ENCODE measurements at regions not wholly inside any gene's neighbourhood (a gene's known extent, or its start where the extent isn't known, plus 50 kb on each side); places are given as distances from the start of the nearest gene placed in this dataset.
"Not testable (repeated sequence)": the region's sequence is repeated elsewhere in the genome, so short reads cannot be mapped to it uniquely, and the experiment has no call there.

DNA sequence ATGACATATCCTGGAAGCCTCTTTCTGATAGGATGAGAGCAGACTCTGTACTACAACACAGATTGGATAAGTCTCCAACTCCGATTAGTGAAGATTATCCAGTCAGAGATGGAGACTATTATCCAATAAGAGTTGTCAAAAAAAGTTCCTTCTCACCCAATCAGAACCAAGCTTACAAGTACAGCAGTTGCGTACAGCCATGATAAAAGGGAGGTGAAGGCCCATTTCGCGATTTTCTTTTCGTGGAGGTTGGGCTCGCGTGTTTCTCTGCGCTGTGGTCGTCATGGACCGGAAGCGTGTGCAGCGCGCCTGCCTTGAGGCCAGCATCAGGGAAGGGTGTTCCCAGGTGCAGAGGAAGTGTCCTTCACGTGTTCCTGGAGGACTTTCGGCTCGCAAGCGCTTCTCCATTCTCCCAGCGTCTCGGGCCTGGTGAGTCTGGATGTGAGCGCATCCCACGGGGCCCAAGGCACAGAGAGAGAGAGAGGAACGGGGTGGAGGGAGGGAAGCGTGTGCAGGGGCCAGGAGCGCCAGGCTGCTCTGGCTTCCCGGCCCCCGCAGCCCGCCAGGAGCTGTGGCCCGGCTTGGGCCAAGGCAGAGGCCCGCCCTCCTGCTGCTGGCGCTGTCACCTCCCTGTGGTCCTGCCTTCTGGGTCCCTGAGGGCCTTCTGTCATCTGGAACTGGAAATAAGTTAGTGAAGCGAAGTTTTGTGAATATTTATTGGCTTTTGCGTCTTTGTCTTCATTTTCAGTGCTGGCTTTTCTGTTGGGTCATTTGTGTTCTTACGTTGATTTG lies 53.9 kb downstream of the CDRT15L2 start:
- not testable (repeated sequence) for FAIRE-seq

GRCh38 chr17:20640147-20640546 lies 60.6 kb downstream of the CDRT15L2 start:
- not testable (repeated sequence) for DNase-seq (ENCODE audit: insufficient read length, low spot score); FAIRE-seq

More for the DNA sequence above, 53.9 kb downstream of the CDRT15L2 start:
- DNase-seq (ENCODE audit: insufficient read length, low spot score) = not testable (repeated sequence)

DNA sequence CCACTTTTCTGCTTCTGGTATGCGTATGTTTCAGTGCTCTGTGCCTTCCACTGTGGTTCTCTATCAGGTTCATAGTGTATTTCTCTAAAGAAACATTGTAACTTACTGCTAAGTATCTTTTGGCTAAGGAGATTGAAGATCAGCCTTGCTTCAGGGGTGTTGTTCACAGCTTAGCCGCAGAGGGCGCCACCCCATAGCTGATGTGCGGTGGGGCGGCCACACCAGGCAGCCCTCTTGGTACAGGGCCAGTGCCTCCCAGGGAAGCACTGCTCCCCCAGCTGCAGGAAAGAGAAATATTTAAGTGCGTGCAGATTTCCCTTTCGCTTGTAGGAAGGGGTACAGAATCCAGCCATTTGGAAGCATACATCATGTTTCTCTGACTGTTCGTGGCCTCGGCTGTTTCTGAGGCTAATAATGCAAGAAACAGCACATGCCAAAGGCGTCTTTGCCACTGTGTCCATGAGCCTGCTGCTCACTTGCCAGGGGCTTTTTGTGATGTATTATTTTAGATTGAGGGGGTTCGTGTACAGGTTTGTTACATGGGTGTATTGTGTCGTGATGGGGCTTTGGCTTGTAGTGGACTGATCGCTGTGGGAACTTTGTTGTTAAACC lies 67.2 kb downstream of the CDRT15L2 start:
- FAIRE-seq = peak; percentile 61
- not testable (repeated sequence) for DNase-seq (ENCODE audit: insufficient read length, low spot score)

DNA sequence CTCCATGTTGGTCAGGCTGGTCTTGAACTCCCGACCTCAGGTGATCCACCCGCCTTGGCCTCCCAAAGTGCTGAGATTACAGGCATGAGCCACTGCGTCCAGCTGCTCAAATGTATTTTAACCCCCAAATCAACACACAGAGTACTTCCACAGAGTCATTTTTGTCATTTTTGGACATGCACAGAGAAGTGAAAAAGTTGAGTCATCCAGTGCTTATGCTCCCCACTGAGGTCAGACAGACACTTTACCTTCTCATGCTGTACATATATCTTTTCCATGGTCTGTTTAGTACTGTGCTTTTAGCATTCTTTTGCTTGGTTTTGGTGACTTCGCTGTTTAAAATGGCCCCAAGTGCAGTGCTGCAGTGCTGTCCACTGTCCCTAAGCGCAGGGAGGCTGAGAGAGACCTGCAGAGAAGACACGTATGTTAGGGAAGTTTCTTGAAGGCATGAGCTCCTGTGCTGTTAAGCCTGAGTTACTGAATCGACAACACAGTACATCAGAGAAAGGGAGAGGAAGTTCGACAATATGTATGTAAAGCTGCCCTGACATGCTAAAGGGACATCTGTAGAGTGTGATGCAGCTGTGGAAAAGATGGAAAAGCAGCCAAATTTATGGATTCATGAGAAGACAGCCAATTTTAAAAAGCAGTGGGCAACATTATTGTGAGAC lies 69.7 kb downstream of the CDRT15L2 start:
- not testable (repeated sequence) for DNase-seq (ENCODE audit: insufficient read length, low spot score); FAIRE-seq

DNA sequence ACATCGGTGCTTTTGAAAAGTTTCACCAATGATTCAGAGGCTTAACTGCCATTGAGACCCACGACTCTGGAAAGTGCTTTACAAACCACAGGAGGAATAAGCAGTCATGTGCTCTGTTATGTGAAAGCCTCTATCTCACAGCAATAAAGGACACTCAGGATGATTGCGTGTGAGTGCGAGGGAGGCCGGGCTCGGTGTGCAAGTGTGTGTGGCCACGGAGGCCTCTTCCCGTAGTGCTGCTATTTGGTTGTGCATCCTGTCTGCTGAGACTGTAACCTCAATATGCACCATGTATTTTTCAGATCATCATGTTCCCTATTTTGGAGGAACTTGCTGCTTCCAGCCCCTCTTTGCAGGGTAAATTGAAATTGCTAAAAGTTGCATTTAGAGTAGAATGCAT lies 71.5 kb downstream of the CDRT15L2 start:
- not testable (repeated sequence) for FAIRE-seq; DNase-seq (ENCODE audit: insufficient read length, low spot score)

DNA sequence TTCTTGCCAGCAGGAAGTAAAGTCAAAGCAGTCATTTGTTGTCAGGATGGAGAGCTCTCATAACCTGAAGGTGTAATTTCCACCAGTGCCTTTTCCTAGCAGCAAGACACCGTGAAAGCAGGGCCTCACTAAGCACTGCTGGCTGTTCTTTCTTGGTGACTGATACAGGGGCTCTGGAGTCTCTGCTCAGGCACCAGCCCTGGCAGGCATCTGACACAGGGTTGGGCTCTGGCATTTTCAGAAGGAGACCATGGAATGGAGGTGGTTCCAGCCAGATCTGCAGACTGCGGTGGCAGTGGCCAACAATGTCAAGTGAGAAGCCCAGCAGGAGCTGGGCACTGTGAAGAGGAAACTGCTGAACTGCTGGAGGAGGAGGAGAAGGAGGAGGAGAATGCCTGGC lies 72.2 kb downstream of the CDRT15L2 start:
- not testable (repeated sequence) for DNase-seq (ENCODE audit: insufficient read length, low spot score); FAIRE-seq

DNA sequence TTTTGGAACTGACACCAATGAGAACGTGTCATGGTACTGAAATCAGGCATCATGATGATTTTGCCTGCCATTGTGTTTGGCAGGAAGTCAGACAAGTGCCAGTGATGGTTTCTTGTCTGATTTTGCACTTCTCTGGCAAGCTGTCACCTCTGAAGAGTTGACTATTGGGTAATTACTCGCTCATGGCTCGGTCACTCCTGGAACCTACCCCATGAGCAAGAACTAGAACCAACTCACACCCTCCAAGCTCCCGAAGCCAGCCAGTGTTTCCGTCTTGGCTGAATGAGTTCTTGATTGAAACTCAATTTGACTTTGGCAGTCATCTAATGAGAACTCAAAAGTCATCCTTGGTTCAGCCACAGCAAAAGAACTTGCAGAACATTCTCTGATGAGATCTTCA lies 73.9 kb downstream of the CDRT15L2 start:
- not testable (repeated sequence) for FAIRE-seq; DNase-seq (ENCODE audit: insufficient read length, low spot score)

DNA sequence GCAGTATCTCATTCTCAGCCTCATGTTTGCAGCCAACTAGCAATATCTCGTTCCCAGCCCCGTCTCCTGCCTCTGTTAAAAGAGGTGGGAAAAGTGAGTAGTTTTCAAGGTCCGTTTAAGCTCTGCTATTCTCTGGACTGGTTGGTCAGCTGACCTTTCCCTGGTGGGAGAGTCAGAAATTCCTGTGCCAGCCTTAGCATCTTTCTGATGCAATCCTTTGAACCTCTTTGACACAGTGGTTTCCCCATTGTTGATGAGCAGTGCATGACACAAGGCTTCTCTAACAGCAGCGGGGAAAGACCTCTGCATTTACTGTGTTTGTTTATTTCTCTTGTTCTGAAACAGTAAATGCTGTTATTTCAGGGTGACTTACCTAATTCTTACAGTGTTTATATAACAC lies 74.6 kb downstream of the CDRT15L2 start:
- not testable (repeated sequence) for FAIRE-seq; DNase-seq (ENCODE audit: insufficient read length, low spot score)

GRCh38 chr17:20654575-20654974 lies 75.1 kb downstream of the CDRT15L2 start:
- FAIRE-seq; DNase-seq (ENCODE audit: insufficient read length, low spot score): not testable (repeated sequence)

DNA sequence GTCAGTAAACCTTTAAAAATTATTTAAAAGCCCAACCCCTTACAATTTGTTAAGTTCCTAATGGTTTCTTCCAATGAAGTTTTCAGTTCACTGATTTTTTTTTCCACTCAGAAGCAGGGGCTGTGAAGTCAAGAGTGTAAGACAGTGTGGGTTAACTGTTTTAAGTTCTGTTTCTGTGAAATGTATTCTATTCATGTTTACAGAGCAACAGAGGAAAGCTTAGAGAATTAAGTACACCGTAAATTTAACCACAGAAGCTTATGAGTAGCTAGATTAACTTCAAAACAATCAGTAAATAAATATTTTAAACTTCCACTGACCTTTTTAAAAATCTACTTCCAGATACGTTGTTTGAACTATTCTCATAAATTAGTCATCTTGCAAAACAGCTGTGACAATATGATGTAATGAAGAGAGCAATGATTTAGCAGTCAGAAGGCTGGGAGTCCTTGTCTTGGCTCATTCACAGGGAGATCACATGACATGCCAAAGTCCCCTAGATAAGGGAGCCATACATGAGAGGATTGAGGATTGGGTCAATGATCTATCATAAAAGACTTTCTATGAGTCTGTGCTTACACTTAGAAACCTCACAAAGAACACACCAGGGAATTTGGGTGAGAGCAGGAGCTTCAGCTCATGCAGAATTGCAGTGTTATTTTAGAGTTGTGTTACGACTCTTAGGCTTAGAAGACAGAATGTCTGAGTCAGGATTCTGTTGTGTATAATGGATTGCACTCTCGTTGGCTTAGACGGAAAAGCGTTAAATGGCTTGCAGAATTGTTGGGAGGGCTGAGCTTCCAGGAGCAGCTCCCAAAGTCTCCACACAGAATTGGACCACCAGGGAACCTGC lies 85.8 kb downstream of the CDRT15L2 start:
- DNase-seq (ENCODE audit: insufficient read length, low spot score) = not testable (repeated sequence)
- FAIRE-seq = peak; percentile 11

DNA sequence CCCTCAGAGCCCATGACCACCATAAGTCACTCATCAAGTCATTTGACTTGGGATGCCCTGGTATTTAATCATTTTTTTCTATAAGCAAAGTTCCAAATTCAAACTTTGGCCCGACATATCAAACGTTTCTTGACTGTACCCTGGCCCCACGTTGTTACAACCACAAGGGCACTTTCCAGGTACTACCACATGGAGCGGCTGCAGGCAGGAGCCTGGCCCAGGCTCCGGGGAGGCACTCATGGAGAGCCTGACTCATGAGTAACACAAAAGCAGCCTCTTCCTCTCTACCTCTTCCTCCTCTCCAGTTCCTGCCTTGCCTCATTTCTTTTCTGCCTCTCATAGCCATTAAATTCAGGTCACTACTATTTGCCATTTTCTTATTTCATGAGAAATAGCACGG lies 87.2 kb downstream of the CDRT15L2 start:
- FAIRE-seq; DNase-seq (ENCODE audit: insufficient read length, low spot score): not testable (repeated sequence)

GRCh38 chr17:20667712-20668111 lies 88.2 kb downstream of the CDRT15L2 start:
- FAIRE-seq; DNase-seq (ENCODE audit: insufficient read length, low spot score): not testable (repeated sequence)

GRCh38 chr17:20668316-20668715 lies 88.8 kb downstream of the CDRT15L2 start:
- not testable (repeated sequence) for FAIRE-seq; DNase-seq (ENCODE audit: insufficient read length, low spot score)

GRCh38 chr17:20668868-20669267 lies 89.3 kb downstream of the CDRT15L2 start:
- not testable (repeated sequence) for FAIRE-seq; DNase-seq (ENCODE audit: insufficient read length, low spot score)

GRCh38 chr17:20670506-20670905 lies 91.0 kb downstream of the CDRT15L2 start:
- not testable (repeated sequence) for DNase-seq (ENCODE audit: insufficient read length, low spot score); FAIRE-seq

GRCh38 chr17:20674374-20674773 lies 94.8 kb downstream of the CDRT15L2 start:
- FAIRE-seq; DNase-seq (ENCODE audit: insufficient read length, low spot score): not testable (repeated sequence)

- not testable (repeated sequence) for FAIRE-seq; DNase-seq (ENCODE audit: insufficient read length, low spot score)
These were observed 96.2 kb downstream of the CDRT15L2 start for GRCh38 chr17:20675707-20676106.

DNA sequence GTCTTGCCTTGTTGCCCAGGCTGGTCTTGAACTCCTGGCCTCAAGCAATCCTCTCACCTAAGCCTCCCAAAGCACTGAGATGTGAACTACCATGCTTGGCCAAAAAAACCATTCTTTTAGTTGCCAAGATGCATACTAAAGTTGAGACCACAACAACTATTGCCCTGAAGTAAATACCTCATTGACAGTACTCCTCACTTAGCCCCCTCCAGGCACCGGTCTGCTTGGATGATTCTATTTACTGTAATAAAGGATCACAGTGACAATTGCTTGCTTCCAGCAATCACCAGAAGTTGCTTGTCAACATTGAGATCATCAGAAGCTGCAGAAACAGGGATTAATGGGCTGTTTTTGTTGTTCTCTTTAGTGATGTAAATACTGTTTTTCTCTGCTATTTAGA lies 97.1 kb downstream of the CDRT15L2 start:
- not testable (repeated sequence) for DNase-seq (ENCODE audit: insufficient read length, low spot score); FAIRE-seq

DNA sequence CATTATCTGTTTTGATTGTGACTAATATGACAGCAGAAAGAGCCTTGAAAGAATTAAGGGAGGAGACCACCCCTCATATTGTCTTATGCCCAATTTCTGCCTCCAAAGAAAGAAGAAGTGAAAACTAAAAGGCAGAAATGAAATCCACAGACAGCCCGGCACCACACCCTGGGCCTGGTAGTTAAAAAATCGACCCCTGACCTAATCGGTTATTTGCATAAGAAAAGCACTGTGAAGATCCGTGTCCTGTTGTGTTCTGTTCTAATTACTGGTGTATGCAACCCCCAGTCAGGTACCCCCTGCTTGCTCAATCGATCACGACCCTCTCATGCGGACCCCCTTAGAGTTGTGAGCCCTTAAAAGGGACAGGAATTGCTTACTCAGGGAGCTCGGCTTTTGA lies 97.9 kb downstream of the CDRT15L2 start:
- not testable (repeated sequence) for FAIRE-seq; DNase-seq (ENCODE audit: insufficient read length, low spot score)

DNA sequence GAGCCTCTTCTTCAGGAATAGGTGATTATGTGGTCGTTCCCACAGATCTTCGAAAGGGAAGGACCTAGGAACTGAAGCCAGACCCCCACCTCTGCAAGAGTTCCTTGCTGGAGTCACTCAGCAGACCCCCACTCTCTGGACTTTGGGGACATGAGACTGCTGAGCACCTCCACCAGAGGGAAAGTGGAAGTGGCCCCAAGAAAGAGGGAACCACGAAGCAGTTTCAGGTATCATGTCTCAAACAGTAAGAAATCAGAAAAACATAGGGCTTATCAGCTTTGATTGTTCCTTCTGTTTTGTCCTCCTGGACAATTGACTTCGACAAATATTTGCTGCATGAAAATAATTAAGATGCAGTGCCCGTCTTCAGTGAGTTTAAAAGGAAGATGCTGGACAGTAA lies 98.9 kb downstream of the CDRT15L2 start:
- DNase-seq (ENCODE audit: insufficient read length, low spot score); FAIRE-seq: not testable (repeated sequence)
